HG02938 (cell line): ENCODE measurements at regions not wholly inside any gene's neighbourhood (a gene's known extent, or its start where the extent isn't known, plus 50 kb on each side); places are given as distances from the start of the nearest gene placed in this dataset.

Experiments
- ATAC-seq: cut with Tn5 transposase; IDR thresholded peaks from one replicate; pipeline ENCODE4 v1.9.1; 2021; ENCODE audit warnings: mild to moderate bottlenecking, moderate library complexity; ENCODE audit not compliant: unreplicated experiment

GRCh38 chr10:43885842-43886241 lies 237.2 kb upstream of the ZNF32 start:
- ATAC-seq = no peak

- no peak for ATAC-seq
Observed at GRCh38 chr10:43885252-43885651, 236.6 kb upstream of the ZNF32 start.

- ATAC-seq = no peak
Observed at GRCh38 chr10:43884501-43885105, 235.9 kb upstream of the ZNF32 start.

DNA sequence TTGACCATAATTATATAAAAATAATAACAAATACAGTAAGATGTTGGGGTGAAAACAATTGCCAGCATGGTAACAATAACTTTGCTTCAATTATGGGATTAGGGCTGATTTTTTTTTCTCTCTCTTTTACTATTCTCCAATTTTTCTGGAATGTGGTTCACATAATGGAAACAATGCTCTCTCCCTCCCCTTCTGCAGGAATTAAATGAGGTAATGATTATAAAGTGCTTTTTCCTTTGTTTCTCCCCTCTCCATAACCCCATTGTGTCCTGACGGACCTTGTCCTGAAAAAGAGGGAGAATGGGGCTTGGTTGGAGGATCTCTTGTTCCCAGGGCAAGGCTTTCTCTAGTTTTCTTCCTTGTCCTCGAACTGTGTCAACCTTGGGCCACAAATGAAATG lies 234.0 kb upstream of the ZNF32 start:
- ATAC-seq = no peak

- ATAC-seq = no peak
Observed at GRCh38 chr10:43881657-43882056, 233.0 kb upstream of the ZNF32 start.

GRCh38 chr10:43880160-43880559 lies 231.5 kb upstream of the ZNF32 start:
- no peak for ATAC-seq

DNA sequence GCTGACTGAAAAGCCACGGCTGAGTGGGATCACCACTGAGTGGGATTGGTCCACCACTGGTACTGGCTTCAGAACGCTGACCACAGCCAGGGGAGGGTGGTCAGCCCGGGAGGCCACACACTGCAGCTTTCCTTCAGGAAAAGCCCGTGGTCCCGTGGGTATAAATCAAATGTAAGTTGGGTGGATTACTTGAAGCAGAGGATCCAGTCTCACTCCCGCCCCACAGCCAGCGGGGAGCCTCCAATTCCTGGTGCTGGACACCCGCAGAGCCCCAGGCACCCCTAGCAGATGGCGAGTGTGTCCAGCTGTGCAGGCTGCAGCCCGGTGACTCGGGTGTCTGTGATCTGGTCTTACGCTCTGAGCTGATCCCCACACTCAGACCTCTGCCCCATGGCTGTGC lies 231.1 kb upstream of the ZNF32 start:
- no peak for ATAC-seq

DNA sequence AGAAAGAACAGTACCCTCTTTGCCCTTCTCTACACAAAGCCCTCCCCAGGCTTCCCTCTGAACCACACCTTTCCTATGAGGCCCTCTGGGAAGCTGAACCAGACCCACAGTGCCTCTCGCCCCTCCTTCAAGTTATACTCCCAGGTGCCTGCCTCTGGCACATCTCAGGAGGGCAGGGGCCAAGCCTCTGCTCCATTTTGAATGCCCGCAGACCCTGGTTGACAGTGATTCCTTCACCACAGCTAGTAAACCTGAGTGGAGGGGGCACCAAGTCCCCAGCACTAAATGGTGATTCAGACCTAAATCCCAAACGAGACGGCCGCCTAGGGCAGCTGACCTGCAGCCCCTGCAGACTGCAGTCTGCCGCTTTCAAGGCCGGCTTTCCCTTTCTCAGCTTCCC lies 230.5 kb upstream of the ZNF32 start:
- no peak for ATAC-seq

DNA sequence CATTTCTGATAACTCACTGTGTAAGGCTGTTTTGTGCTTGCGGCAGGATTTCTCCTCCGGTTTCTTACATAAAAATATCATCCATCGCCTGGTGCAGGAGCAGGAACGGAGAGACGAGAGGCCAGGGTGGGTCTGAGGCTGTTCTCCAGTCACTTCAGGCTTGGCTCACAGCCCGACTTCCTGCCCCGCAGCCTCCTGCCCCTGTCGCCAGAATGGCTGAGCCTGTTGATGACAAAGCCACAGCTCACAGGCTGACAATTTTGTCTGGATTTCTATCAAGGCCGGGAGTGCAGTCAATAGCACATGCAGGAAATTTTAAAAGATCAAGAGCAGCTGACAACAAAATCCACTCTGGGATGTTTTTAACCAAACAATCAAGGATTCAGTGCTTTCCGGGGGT lies 229.7 kb upstream of the ZNF32 start:
- ATAC-seq = no peak

DNA sequence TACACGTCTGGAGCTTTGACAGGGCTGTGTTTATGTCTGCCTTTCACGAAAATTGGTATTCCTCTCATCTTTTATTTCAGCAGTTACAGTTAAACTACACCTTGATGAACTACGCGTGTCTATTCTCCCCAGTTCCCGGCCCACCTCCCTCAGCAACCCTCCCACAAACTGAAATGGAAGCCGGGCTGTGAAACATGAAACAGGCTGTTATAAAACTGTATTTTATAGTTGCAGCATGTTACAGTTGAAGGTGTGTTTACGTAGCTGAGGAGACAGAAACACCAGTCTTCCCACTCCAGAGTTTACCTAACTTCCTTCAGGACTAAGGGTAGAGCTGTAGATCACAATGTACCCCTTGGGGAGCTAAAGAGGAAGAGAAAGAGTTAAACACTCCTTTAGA lies 228.3 kb upstream of the ZNF32 start:
- ATAC-seq = no peak

DNA sequence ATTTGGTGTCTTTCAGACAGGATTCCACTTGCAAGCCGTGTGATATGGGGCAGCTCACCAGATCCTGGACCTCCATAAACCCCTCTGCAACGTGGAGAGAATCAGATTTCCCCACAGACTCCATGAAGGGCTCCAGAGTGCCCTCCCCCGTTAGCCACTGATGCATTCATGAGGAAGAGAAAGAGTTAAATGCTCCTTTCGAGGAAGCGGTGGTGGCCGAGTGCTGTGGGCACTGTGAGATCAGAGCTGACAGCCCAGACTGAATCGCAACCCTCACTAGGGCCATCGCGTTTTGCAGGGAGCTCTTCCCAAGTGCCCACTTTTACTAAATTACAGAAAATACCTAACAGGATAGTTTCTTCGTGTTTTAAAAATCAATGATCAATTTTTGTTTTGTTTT lies 226.3 kb upstream of the ZNF32 start:
- ATAC-seq = no peak

- ATAC-seq = no peak
Observed at GRCh38 chr10:43873717-43874116, 225.0 kb upstream of the ZNF32 start.

- ATAC-seq = no peak
Observed at GRCh38 chr10:43872644-43873043, 224.0 kb upstream of the ZNF32 start.

DNA sequence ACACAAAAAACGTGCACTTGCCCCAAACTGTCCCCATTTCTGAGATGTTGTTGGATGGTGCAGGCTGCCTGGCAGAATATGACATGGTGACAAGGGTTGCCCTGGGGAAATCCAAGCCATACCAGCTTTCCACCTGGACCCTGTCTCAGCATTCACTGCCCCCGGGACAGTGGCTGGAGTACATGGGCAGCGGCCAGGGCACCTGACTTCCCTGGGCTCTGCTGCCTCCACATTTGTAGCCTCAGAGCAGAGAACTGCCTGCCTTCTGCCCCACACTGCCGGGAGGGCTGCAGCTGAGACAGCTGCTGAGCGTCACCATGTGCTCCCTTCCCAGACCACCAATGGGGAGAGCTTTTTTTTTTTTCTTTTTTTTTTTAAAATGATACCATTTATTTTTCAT lies 222.9 kb upstream of the ZNF32 start:
- ATAC-seq = no peak

GRCh38 chr10:43870968-43871439 lies 222.3 kb upstream of the ZNF32 start:
- ATAC-seq = no peak

GRCh38 chr10:43869669-43870322 lies 221.1 kb upstream of the ZNF32 start:
- no peak for ATAC-seq

GRCh38 chr10:43868952-43869351 lies 220.3 kb upstream of the ZNF32 start:
- ATAC-seq = no peak

- no peak for ATAC-seq
Observed at GRCh38 chr10:43867667-43868565, 219.2 kb upstream of the ZNF32 start.

- ATAC-seq = no peak
Observed at GRCh38 chr10:43867113-43867512, 218.4 kb upstream of the ZNF32 start.

GRCh38 chr10:43866712-43867111 lies 218.0 kb upstream of the ZNF32 start:
- no peak for ATAC-seq

DNA sequence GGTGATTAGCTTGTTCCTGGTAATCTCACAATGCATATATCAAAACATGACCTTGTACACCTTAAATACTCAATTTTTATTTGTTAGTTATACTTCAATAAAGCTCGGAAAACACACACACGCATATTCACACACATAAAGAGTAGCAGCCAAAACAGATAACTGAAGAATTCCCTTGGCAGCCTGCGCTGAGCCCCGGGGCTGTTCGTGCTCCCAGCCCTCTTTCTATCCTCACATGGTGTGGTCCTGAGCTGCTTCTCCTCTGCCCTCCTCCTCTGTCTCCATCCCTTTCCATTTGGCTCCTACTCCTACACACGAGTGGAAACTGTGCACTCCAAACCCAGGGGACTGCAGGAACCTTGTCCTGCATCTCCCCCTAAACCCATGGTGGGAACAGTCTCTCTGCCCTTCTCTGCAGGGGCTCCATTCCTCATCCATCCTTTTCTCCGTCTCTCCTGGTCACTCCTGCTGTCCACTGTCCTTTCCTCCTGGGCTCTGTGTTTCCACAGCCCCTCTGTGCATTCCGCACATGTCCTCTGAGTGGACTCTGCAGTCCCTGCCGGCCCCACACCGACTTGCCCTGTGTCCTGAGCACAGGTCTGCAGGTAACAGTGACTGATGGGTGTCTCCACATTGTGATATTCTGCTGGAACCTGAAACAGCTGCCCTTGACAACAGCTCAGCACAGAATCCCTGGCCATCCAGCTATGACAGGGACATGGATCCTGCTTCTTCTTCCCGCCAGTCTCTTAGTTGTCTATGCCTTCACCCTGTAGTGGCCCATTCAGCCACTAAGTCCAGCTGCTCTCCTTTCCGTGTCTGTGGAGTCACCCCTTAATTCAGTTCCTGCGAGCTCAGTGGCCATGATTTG lies 216.8 kb upstream of the ZNF32 start:
- no peak for ATAC-seq
